NCI-H2081 (cell line): ENCODE measurements at regions not wholly inside any gene's neighbourhood (a gene's known extent, or its start where the extent isn't known, plus 50 kb on each side); places are given as distances from the start of the nearest gene placed in this dataset.
"Not testable (repeated sequence)": the region's sequence is repeated elsewhere in the genome, so short reads cannot be mapped to it uniquely, and the experiment has no call there.

Experiments
- DNase-seq, 2 experiments: peaks; one replicate each; lab custom pipeline; 2025; lab: John Stamatoyannopoulos, UW

GRCh38 chr2:121047383-121047782 is 237.6 kb downstream of the TFCP2L1 start:
- no peak for DNase-seq

DNA sequence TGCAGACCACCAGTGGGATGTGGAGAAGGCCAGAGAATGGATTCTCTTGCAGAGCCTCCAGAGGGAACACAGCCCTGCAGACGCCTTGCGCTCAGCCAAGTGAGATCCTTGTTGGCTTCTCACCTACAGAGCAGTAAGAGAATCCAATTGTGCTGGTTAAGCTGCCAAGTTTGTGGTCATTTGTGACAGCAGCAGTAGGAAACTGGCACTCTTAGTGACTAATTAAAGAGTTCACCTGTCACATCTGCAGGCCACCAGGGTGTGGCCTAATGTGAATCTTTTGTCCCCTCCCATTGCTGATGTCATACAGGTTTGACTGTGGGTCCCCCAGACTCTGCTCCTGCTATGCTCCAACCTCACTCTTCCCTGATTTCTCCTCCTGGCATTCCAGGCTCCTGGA is 235.9 kb downstream of the TFCP2L1 start:
- DNase-seq, result no peak

- DNase-seq, result no peak
Measured at GRCh38 chr2:121049950-121050585, 234.9 kb downstream of the TFCP2L1 start.

GRCh38 chr2:121051311-121051710 is 233.7 kb downstream of the TFCP2L1 start:
- no peak for DNase-seq

DNA sequence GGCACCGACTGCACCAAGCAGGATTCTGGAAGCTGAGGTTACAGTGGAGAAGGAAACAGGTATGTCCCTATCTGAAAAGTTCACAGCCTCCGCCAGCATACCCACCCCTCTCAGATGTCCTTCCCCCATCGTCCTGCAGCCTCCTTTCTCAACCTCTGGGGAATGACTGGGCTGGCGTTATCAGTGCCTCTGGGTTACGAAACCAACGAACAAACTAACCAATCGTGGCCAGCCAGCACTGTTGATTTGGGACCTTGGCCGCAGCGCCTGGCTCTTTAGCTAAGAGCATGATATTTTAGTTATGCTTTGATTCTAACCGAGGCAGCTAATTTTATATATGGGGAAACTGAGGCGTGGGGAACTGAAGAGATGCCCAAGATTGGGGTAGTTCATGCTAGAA is 233.0 kb downstream of the TFCP2L1 start:
- no peak for DNase-seq

DNA sequence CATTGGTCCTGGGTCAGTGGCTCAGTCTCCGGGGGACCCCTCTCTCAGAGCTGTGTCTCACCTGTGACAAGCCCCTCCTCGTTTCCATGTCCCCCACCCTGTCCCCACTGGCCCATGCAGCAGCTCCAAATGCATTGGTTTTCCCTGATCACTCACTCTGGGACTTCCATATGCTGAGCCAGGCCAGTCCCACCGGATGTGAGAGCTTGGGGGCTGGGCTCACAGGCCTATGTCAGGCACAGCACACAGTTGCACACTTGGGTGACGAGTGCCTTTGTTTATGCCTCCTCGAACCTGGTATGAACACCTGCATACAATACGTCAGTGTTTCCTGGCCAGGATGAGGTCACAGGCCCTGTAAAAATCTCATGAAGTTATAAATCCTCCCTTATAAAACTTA is 232.5 kb downstream of the TFCP2L1 start:
- DNase-seq, result no peak

- DNase-seq, result no peak
Measured at GRCh38 chr2:121055088-121055487, 229.9 kb downstream of the TFCP2L1 start.

- no peak for DNase-seq
Measured at GRCh38 chr2:121055501-121055900, 229.5 kb downstream of the TFCP2L1 start.

GRCh38 chr2:121058852-121059558 is 226.0 kb downstream of the TFCP2L1 start:
- no peak for DNase-seq

DNA sequence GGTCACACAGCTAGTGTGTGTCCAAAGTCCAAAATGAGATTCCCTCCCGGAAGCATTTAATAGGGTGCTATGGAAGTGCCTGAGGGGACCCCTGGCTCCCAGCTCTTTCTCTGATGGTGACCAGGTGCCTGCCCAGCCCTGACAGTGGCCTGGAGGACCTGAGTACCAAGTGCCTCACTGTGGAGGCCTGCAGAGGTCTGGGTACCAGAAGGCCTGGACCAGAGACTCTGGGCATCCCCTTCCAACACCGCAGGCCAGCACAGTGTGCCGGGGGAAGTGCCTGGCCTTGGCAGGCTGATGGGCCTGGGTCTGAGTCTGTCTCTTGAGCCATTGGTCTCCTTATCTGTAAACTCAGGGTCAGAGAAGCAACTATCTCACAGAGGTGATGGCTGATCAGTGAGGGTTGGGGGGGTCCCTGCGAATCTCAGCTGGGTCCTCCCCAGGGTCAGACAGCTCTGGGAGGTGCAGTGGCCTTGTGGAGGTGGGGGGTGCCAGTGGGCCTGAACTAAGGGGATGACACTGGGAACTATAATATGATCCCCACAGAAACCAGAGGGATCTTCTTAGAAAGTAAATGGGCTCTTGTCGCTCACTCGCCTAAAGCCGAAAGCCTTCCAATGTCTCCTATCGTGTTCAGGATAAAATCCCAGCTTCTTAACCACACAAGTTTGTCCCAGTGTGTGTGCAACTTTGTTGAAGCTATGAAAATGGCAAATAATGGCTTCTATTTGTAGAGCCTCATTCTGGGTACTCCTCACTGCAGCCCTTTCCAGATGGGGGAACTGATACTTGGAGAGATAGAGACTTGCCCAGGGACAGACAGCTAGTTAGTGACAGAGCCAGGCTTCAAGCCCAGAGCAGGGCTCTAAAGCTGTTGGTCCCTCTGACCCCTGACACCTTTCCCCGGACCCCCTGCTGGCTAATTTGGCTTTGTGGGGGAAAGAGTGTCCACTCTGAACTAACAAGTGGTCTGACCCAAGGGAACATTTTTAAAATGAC is 225.1 kb downstream of the TFCP2L1 start:
- DNase-seq, result no peak

- no peak for DNase-seq
Measured at GRCh38 chr2:121061633-121062032, 223.4 kb downstream of the TFCP2L1 start.

DNA sequence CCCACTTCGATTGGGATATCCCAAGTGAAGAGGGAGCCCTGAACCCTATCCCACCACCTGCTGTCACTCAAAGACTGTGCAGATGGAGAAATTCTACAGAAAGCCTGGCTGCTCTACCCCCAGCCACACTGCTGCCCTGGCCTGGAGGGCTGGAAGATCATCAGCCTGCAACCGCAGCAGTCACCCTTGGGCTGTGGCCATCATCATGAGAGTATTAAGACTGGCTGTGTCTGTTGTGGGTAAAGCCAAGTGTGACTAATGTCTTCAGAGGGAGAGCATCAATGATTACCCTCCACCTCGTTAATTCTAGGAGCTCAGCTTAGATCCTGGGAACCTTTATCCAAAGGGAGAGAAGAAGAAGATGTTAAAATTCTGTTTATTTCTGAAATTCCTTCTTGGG is 221.5 kb downstream of the TFCP2L1 start:
- DNase-seq, result no peak

GRCh38 chr2:121064186-121064585 is 220.8 kb downstream of the TFCP2L1 start:
- no peak for DNase-seq

DNA sequence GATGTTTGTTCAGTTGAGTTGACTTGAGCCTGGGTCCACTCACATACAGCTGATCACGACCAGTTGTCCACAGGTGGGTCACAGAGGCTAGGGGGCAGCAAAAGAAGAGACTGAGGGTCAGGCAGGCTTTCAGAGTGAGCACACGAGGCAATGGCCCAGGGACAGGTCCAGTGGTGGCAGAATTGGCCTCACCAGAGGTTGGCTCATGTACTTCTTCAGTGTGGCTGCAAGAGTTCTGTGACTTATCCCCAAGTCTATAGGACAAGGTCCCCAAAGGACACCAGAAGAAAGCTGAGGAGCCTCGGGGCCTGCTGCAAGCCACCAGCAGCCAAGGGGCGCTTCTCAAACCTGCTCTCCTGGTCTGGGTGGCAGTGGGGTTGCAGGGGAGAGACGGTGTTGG is 219.8 kb downstream of the TFCP2L1 start:
- DNase-seq, result no peak

GRCh38 chr2:121066526-121066925 is 218.5 kb downstream of the TFCP2L1 start:
- DNase-seq, result no peak

DNA sequence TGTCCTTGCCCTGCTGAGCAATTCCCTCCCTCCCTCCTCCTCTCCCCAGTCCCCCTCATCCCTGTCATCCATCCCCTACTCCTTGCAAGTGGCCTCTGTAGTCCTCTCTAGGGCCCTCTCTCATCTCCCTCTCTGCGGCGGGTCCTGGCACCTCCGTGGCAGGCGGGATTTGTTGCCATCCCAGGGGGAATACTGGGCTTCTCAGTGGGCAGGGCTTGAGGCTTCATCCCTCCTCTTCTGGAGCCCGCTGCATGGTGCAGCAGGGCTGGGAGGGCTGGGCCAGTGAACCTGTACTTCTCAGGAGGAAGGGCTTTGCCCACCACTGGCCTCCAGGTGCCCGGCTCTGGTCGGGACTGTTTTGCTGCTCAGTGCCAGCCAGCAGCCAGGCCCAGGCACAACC is 216.2 kb downstream of the TFCP2L1 start:
- no peak for DNase-seq

GRCh38 chr2:121069434-121069969 is 215.5 kb downstream of the TFCP2L1 start:
- DNase-seq, result no peak

DNA sequence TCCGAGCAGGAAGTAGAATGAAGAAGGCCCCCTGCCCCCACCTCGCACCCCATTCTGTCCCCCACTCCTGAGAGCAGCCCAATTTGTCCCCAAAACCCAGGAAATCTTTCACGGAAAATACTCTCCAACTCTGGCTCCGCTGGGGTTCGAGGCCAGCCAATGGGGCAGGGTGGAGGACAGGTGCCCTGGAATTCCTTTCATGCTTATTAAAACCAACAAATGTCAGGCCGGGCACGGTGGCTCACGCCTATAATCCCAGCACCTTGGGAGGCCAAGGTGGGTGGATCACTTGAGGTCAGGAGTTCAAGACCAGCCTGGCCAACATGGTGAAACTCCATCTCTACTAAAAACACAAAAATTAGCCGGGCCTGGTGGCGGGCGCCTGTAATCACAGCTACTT is 214.9 kb downstream of the TFCP2L1 start:
- DNase-seq, result not testable (repeated sequence)

DNA sequence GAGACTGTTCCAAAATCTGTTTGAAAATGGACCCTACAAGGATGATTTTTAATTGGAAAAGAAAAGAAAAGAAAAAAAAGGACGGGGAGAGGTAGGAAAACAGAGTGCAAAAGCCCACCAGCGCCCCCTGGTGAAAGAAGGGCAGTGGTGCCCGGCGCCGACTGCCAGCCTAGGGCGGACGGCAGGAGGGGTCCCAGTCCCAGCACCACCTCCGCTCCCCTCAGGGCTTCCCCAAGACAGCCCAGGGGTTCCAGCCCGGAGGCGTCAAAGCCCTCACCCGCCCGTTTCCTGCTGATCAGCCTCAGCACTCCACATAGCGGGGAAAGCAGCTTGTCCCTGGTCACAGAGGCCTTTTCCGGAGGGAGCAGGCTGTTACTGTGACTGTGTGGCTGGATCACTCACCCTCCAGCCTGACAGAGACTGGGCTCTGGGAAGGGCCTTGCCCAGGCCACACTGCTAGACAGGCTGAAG is 213.9 kb downstream of the TFCP2L1 start:
- DNase-seq, result peak; percentile 34 to 48

GRCh38 chr2:121072784-121073183 is 212.2 kb downstream of the TFCP2L1 start:
- DNase-seq, result no peak

DNA sequence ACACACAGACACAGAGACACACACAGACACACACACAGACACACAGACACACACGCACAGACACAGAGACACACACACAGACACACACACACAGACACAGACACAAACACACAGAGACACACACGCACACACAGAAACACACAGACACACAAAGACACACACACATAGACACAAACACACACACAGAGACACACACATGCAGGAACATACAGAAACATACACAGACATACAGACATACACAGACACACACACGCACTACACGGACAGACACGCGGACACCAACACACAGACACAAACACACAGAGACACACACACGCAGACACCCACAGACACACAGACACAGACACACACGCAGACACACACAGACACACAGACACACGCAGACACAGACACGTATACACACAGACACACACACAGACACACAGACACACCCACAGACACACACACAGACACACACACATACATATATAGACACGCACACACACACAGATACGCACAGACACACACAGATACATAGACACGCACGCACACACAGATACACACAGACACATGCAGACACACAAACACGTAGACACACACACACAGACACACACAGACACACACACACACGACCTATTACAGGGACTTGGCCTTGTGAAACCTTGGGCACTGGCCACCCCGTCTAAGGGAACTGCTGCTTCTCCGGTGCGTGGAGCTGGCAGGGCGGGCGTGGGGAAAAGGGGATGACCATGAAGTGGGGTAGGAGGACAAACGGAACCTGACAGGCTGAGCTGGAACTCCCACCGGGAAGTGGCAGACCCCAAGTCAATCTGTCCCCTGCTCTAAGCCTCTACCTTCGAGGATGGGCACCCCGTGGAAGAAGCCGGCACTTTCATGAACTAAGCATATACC is 211.4 kb downstream of the TFCP2L1 start:
- DNase-seq, result no peak
